Peyer's patch (tissue), 4 donors: ENCODE measurements at regions not wholly inside any gene's neighbourhood (a gene's known extent, or its start where the extent isn't known, plus 50 kb on each side); places are given as distances from the start of the nearest gene placed in this dataset.

ENCODE experiments used
- DNase-seq, 3 donors: peaks; one replicate each; pipeline ENCODE4 v3.0.0-alpha.2; 2017 to 2019
- H3K27ac ChIP-seq, 4 donors: fragments of 200-600 bp; sonication (generic); one replicate each; pipeline ENCODE4 v1.5.1; 2016 to 2019
- H3K27me3 ChIP-seq, 2 donors: fragments of 200-600 bp; sonication (generic); one replicate each; pipeline ENCODE4 v1.5.1; 2019
- H3K36me3 ChIP-seq, 3 donors: fragments of 200-600 bp; sonication (generic); one replicate each; pipeline ENCODE4 v1.5.1; 2016 to 2019
- H3K4me1 ChIP-seq, 4 donors: fragments of 200-600 bp; sonication (generic); one replicate each; pipeline ENCODE4 v1.5.1; 2016 to 2019
- H3K4me3 ChIP-seq, 4 donors: fragments of 200-600 bp; sonication (generic); 1 replicate in 3 of 4; 2 replicates in 1 of 4; pipeline ENCODE4 v1.5.1; 2016 to 2019; ENCODE audit warnings: mild to moderate bottlenecking in 1 of 4
- H3K9me3 ChIP-seq, 4 donors: fragments of 200-600 bp; sonication (generic); one replicate each; pipeline ENCODE4 v1.5.1; 2016 to 2019; ENCODE audit warnings: mild to moderate bottlenecking in 1 of 4
- POLR2A ChIP-seq, 2 donors: fragments of 450-650 bp; IDR thresholded peaks; one replicate each; pipeline ENCODE4 v1.5.1; 2017; ENCODE audit warnings: antibody characterized with exemption in 2 of 2, mild to moderate bottlenecking in 2 of 2, moderate library complexity in 2 of 2
- TF ChIP-seq, protein P1 (sequence below), 6 experiments: fragments of 450-650 bp in 4 of 6; fragments of 200-600 bp in 2 of 6; sonication (generic) in 1 of 6; IDR thresholded peaks; one replicate each; pipeline ENCODE4 v1.5.1; 2017 to 2019; ENCODE audit warnings: antibody characterized with exemption in 6 of 6, mild to moderate bottlenecking in 3 of 6, moderate library complexity in 1 of 6

DNA sequence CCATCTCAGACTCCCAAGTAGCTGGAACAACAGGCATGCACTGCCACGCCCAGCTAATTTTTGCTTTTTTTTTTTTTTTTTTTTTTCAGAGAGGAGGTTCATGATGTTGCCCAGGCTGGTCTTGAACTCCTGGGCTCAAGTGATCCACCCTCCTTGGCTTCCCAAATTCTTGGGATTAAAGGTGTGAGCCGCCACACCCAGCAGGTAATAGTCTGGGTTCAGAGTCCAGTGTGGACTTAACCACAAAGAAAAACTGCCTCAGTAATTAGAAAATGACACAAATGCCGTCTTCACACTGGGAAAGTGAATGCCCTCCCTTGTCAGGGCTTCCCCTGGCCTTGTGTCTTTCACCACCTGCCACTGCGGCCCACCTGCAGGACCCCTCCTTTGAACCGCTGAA is 101.1 kb downstream of the RAB11FIP2 start:
- Histone ChIP-seq H3K4me3 (no peak overlapping the region), H3K27ac (no peak overlapping the region), H3K27me3 (no peaks in the 10 kb centered on the region), H3K4me1 (no peaks in the 10 kb centered on the region), H3K9me3 (no peaks in the 10 kb centered on the region), H3K36me3 (no peaks in the 10 kb centered on the region)
- no peak for DNase-seq
- TF ChIP-seq POLR2A (IDR thresholded peaks at IDR 0.05), result no peak
- TF ChIP-seq, protein P1, sequence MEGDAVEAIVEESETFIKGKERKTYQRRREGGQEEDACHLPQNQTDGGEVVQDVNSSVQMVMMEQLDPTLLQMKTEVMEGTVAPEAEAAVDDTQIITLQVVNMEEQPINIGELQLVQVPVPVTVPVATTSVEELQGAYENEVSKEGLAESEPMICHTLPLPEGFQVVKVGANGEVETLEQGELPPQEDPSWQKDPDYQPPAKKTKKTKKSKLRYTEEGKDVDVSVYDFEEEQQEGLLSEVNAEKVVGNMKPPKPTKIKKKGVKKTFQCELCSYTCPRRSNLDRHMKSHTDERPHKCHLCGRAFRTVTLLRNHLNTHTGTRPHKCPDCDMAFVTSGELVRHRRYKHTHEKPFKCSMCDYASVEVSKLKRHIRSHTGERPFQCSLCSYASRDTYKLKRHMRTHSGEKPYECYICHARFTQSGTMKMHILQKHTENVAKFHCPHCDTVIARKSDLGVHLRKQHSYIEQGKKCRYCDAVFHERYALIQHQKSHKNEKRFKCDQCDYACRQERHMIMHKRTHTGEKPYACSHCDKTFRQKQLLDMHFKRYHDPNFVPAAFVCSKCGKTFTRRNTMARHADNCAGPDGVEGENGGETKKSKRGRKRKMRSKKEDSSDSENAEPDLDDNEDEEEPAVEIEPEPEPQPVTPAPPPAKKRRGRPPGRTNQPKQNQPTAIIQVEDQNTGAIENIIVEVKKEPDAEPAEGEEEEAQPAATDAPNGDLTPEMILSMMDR (IDR thresholded peaks at IDR 0.05), result no peak

DNA sequence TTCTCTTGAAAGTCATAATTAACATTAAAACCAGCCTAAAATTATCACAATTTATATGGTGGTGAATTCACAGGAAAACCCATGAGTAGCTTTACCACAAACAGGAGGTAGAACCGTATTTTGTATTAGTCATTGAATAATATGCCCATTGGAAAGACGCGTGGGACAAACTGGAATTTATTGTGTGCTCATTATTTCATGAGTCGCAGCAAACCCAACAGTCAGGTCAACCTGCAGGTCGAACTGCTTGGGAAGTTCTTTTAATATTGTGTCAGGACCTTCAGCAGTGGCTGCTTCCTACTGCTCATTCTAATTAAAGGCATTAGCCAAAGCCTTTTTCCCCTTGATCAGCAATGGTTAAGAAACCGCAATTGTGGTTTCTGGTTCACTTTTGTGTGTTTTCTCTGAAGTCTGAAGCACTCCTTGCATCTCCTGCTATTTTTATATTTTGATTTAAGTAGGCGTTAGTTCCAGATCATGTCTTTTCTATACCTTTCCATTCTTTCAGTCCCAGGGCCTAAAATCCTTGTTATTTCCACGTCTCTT is 100.1 kb downstream of the RAB11FIP2 start:
- H3K36me3 ChIP-seq, result no peaks in the 10 kb centered on the region
- TF ChIP-seq, protein P1 (IDR thresholded peaks at IDR 0.05), result no peak
- no peak for TF ChIP-seq POLR2A (IDR thresholded peaks at IDR 0.05)
- no peaks in the 10 kb centered on the region for H3K27me3 ChIP-seq
- H3K4me3 ChIP-seq, result no peak overlapping the region
- H3K4me1 ChIP-seq, result no peaks in the 10 kb centered on the region
- H3K27ac ChIP-seq, result no peak overlapping the region
- no peak for DNase-seq
- H3K9me3 ChIP-seq, result no peaks in the 10 kb centered on the region

DNA sequence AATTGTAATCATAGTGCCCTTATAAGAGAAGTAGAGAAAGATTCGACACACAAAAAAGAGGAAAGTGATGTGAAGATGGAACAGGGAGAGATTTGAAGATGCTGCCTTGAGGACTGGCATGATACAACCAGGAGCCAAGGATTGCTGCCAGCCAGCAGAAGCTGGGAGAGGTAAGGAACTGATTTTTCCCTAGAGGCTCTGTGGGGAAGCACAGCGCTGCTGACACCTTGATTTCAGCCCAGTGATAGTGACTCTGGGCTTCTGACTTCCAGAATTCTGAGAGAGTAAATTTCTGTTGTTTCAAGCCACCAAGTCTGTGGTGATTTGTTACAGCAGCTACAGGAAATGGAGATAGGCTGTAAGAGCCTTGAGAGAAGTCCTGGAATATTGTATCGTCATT is 98.2 kb downstream of the RAB11FIP2 start:
- Histone ChIP-seq H3K9me3 (no peaks in the 10 kb centered on the region), H3K4me1 (no peaks in the 10 kb centered on the region), H3K27ac (no peak overlapping the region), H3K36me3 (no peaks in the 10 kb centered on the region), H3K27me3 (no peaks in the 10 kb centered on the region), H3K4me3 (no peak overlapping the region)
- TF ChIP-seq POLR2A (IDR thresholded peaks at IDR 0.05), result no peak
- TF ChIP-seq, protein P1 (IDR thresholded peaks at IDR 0.05), result no peak
- DNase-seq, result no peak

DNA sequence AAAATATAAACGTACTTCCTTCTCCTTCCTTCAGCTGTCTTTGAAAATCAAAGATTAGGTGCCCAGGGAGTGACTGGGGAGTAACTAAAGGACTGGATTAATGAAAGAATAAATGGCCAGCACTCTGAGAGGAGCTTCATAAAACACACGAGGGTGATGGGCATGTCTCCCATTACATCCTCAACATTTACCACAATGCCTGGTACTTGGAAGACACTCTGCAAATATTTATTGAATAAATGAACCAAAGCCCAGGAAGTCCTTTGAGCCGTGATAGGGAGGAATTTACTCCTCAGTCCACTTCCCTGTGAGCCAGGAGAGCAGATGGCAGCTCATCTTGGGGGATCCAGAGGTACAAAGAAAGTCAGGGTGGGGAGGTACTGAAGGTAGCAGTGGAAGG is 96.3 kb downstream of the RAB11FIP2 start:
- TF ChIP-seq, protein P1 (IDR thresholded peaks at IDR 0.05), result no peak
- TF ChIP-seq POLR2A (IDR thresholded peaks at IDR 0.05), result no peak
- Histone ChIP-seq H3K27me3 (no peaks in the 10 kb centered on the region), H3K9me3 (no peaks in the 10 kb centered on the region), H3K36me3 (no peaks in the 10 kb centered on the region), H3K4me1 (no peaks in the 10 kb centered on the region), H3K4me3 (no peak overlapping the region), H3K27ac (no peak overlapping the region)
- no peak for DNase-seq
